CD14-positive monocyte (primary cell): ENCODE measurements at regions not wholly inside any gene's neighbourhood (a gene's known extent, or its start where the extent isn't known, plus 50 kb on each side); places are given as distances from the start of the nearest gene placed in this dataset.

ENCODE experiments used
- DNase-seq, 3 donors: peaks; one replicate each; pipeline ENCODE4 v3.0.0-alpha.2; 2011 to 2022
- H2AFZ ChIP-seq: 2 replicates; pipeline ENCODE4 v1.6.0; 2012; ENCODE audit warnings: mild to moderate bottlenecking, low read depth, low read length, inconsistent platforms; ENCODE audit not compliant: insufficient read depth, poor library complexity, severe bottlenecking
- H3K27ac ChIP-seq, 2 donors: 1 replicate in 1 of 2; 2 replicates in 1 of 2; pipeline ENCODE4 v1.5.1; 2012 to 2013; ENCODE audit warnings: low read length in 2 of 2, control low read depth in 1 of 2, inconsistent platforms in 1 of 2, low read depth in 1 of 2, mild to moderate bottlenecking in 1 of 2
- H3K27me3 ChIP-seq, 2 donors: one replicate each; pipeline versions ENCODE4 v1.6.0 to v1.6.1; 2011 to 2013; ENCODE audit warnings: low read length in 2 of 2; ENCODE audit not compliant: control insufficient read depth in 2 of 2, insufficient read depth in 2 of 2
- H3K36me3 ChIP-seq, 2 donors: replicated peaks in 1 of 2; 1 replicate in 1 of 2; 2 replicates in 1 of 2; pipeline versions ENCODE4 v1.5.1 to v1.6.1; 2012 to 2013; ENCODE audit warnings: low read length in 2 of 2, control low read depth in 1 of 2, inconsistent platforms in 1 of 2, mild to moderate bottlenecking in 1 of 2; ENCODE audit not compliant: insufficient read depth in 2 of 2, control insufficient read depth in 1 of 2
- H3K4me1 ChIP-seq, 2 donors: 1 replicate in 1 of 2; 2 replicates in 1 of 2; pipeline versions ENCODE4 v1.5.1 to v1.6.1; 2012 to 2013; ENCODE audit warnings: low read length in 2 of 2, control low read depth in 1 of 2, inconsistent platforms in 1 of 2, mild to moderate bottlenecking in 1 of 2, moderate library complexity in 1 of 2; ENCODE audit not compliant: insufficient read depth in 2 of 2, control insufficient read depth in 1 of 2
- H3K4me2 ChIP-seq: replicated peaks from 2 replicates; pipeline ENCODE3; 2012; ENCODE audit warnings: low read length, moderate library complexity, mild to moderate bottlenecking; ENCODE audit not compliant: poor library complexity, severe bottlenecking; ENCODE audit errors: extremely low read depth
- H3K4me3 ChIP-seq, 3 experiments: fragments of 200-600 bp in 1 of 3; sonication (generic) in 1 of 3; replicated peaks in 1 of 3; 1 replicate in 2 of 3; 2 replicates in 1 of 3; pipeline ENCODE4 v1.5.1; 2011 to 2013; ENCODE audit warnings: low read length in 3 of 3, mild to moderate bottlenecking in 3 of 3, control low read depth in 2 of 3, low read depth in 2 of 3, inconsistent platforms in 1 of 3, moderate library complexity in 1 of 3
- H3K79me2 ChIP-seq: 2 replicates; pipeline ENCODE4 v1.6.0; 2012; ENCODE audit warnings: mild to moderate bottlenecking, control low read depth, inconsistent platforms, low read length, moderate library complexity; ENCODE audit not compliant: insufficient read depth
- H3K9ac ChIP-seq: 2 replicates; pipeline ENCODE4 v1.6.0; 2017; ENCODE audit warnings: low read length, mild to moderate bottlenecking; ENCODE audit not compliant: insufficient read depth, poor library complexity, severe bottlenecking
- H3K9me3 ChIP-seq, 2 donors: replicated peaks in 1 of 2; 1 replicate in 1 of 2; 2 replicates in 1 of 2; pipeline versions ENCODE4 v1.5.1 to v1.6.1; 2012 to 2013; ENCODE audit warnings: low read length in 2 of 2, control low read depth in 1 of 2; ENCODE audit not compliant: control insufficient read depth in 1 of 2, insufficient read depth in 1 of 2
- H4K20me1 ChIP-seq: 2 replicates; pipeline ENCODE4 v1.6.0; 2012; ENCODE audit warnings: mild to moderate bottlenecking, low read length, control low read depth, moderate library complexity; ENCODE audit not compliant: insufficient read depth
- H3K27ac Mint-ChIP-seq, 7 donors: one replicate each; pipeline ENCODE4 v1.8.0; 2020; ENCODE audit warnings: mild to moderate bottlenecking in 7 of 7, mixed read lengths in 7 of 7, moderate library complexity in 6 of 7, inconsistent platforms in 2 of 7
- H3K27me3 Mint-ChIP-seq, 3 donors: one replicate each; pipeline ENCODE4 v1.8.0; 2021 to 2022; ENCODE audit warnings: low read depth in 3 of 3, mild to moderate bottlenecking in 3 of 3, mixed read lengths in 3 of 3, moderate library complexity in 3 of 3, inconsistent platforms in 1 of 3
- H3K36me3 Mint-ChIP-seq, 2 donors: one replicate each; pipeline ENCODE4 v1.8.0; 2020; ENCODE audit warnings: mixed read lengths in 2 of 2, inconsistent platforms in 1 of 2, mild to moderate bottlenecking in 1 of 2
- H3K4me1 Mint-ChIP-seq: one replicate; pipeline ENCODE4 v1.8.0; 2020; ENCODE audit warnings: mild to moderate bottlenecking, mixed read lengths
- H3K4me3 Mint-ChIP-seq, 2 donors: one replicate each; pipeline ENCODE4 v1.8.0; 2020; ENCODE audit warnings: mild to moderate bottlenecking in 2 of 2, mixed read lengths in 2 of 2, moderate library complexity in 1 of 2
- H3K9me3 Mint-ChIP-seq, 7 donors: one replicate each; pipeline ENCODE4 v1.8.0; 2020 to 2022; ENCODE audit warnings: mixed read lengths in 7 of 7, mild to moderate bottlenecking in 6 of 7, moderate library complexity in 6 of 7, inconsistent platforms in 2 of 7
- WGBS: methylation state at CpG from one replicate; pipeline ENCODE4 v1.1.5; 2013; ENCODE audit warnings: missing lambda C conversion rate; ENCODE audit not compliant: insufficient coverage; 5-methylcytosine and 5-hydroxymethylcytosine counted together
- intact Hi-C, 2 donors: fragments of 100-400 bp; cut with micrococcal nuclease; formaldehyde crosslinking; loops; one replicate each; pipeline versions ENCODE4 v1.15.0 to v1.15.1; 2023
- TF ChIP-seq, protein P1 (sequence below): fragments of 200-600 bp; IDR thresholded peaks from one replicate; pipeline ENCODE4 v1.8.0; 2022; ENCODE audit warnings: antibody characterized with exemption, mild to moderate bottlenecking

DNA sequence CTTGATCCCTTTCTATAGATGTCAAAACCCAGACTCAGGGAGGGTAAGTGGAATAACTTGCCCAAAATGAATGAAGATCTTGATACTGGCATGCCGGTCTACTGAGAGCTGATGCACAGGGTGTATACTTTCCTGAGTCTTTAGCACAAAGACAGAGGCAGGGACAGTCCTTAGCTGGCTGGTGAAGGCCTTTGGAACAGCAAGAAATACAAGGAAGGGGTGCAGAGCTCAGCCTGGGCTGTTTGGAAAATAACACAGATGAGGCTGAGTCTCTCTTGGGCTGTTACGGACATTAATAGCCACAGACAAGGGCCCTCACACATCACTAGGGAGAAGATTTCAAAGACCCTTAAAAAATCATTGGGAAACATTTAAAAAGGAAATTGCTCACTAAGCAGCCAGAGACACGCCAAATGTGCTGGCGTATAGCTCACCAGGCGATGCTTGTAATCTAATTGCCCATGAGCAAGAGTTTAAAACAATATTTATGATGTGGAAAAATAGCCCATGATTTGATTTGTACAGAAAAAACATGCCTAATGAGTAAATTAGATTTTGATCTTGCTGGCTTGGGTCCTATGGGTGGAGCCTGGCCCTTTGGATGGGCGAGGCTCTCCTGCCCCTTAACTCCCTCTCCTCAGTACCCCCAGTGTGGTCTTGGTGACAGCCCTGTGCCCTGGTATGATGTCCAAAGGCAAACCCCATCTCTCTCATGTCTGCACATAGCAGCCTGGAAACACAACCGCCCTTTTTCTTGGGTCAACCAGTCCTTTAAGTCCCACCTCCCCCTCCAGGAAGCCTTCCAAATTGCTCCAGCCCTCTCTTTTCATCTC, 81.8 kb upstream of the MRPS22 start:
- Mint-ChIP-seq H3K36me3 (no peaks in the 10 kb centered on the region), H3K4me1 (no peaks in the 10 kb centered on the region), H3K27me3 (peaks cover 3 to 17% (median 9%) of the 10 kb centered on the region in 3 donors), H3K4me3 (no peak overlapping the region), H3K27ac (peak overlapping the region in 1 of 7 donors; percentile 26), H3K9me3 (no peaks in the 10 kb centered on the region)
- intact Hi-C loops = no loop called here
- Histone ChIP-seq H3K4me3 (no peak overlapping the region), H3K9ac (no peak overlapping the region), H3K79me2 (no peaks in the 10 kb centered on the region), H3K4me2 (no peak overlapping the region), H3K4me1 (no peaks in the 10 kb centered on the region), H3K27ac (no peak overlapping the region), H3K36me3 (no peaks in the 10 kb centered on the region), H4K20me1 (no peaks in the 10 kb centered on the region), H3K9me3 (no peaks in the 10 kb centered on the region), H2AFZ (no peak overlapping the region), H3K27me3 (no peaks in the 10 kb centered on the region)
- TF ChIP-seq, protein P1, sequence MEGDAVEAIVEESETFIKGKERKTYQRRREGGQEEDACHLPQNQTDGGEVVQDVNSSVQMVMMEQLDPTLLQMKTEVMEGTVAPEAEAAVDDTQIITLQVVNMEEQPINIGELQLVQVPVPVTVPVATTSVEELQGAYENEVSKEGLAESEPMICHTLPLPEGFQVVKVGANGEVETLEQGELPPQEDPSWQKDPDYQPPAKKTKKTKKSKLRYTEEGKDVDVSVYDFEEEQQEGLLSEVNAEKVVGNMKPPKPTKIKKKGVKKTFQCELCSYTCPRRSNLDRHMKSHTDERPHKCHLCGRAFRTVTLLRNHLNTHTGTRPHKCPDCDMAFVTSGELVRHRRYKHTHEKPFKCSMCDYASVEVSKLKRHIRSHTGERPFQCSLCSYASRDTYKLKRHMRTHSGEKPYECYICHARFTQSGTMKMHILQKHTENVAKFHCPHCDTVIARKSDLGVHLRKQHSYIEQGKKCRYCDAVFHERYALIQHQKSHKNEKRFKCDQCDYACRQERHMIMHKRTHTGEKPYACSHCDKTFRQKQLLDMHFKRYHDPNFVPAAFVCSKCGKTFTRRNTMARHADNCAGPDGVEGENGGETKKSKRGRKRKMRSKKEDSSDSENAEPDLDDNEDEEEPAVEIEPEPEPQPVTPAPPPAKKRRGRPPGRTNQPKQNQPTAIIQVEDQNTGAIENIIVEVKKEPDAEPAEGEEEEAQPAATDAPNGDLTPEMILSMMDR = no peak
- WGBS = 86% methylated on average over 4 of the region's 7 CpGs
- no peak for DNase-seq

- no peaks in the 10 kb centered on the region for H3K36me3 ChIP-seq
- Mint-ChIP-seq H3K27ac (no peak overlapping the region), H3K4me3 (no peak overlapping the region), H3K9me3 (peaks cover 0 to 3% (median 0%) of the 10 kb centered on the region in 7 donors), H3K27me3 (peaks cover 3 to 18% (median 7%) of the 10 kb centered on the region in 3 donors), H3K4me1 (no peaks in the 10 kb centered on the region), H3K36me3 (no peaks in the 10 kb centered on the region)
- H3K4me2 ChIP-seq = no peak overlapping the region
- H3K27me3 ChIP-seq = no peaks in the 10 kb centered on the region
- no peak for DNase-seq
- H4K20me1 ChIP-seq = no peaks in the 10 kb centered on the region
- intact Hi-C loops = no loop called here
- H3K4me3 ChIP-seq = no peak overlapping the region
- H3K79me2 ChIP-seq = no peaks in the 10 kb centered on the region
- no peaks in the 10 kb centered on the region for H3K9me3 ChIP-seq
- H3K27ac ChIP-seq = no peak overlapping the region
- no peak overlapping the region for H3K9ac ChIP-seq
- 97% methylated on average over 3 of the region's 4 CpGs for WGBS
- H2AFZ ChIP-seq = no peak overlapping the region
- no peaks in the 10 kb centered on the region for H3K4me1 ChIP-seq
- TF ChIP-seq, protein P1 = no peak
Observed at GRCh38 chr3:139263798-139264197, 80.0 kb upstream of the MRPS22 start.
